GM19240 (cell line): ENCODE measurements at regions not wholly inside any gene's neighbourhood (a gene's known extent, or its start where the extent isn't known, plus 50 kb on each side); places are given as distances from the start of the nearest gene placed in this dataset.
"Not testable (repeated sequence)": the region's sequence is repeated elsewhere in the genome, so short reads cannot be mapped to it uniquely, and the experiment has no call there.

Source experiments
- DNase-seq: peaks from one replicate; pipeline ENCODE4 v3.0.0; 2011; ENCODE audit warnings: low spot score; ENCODE audit not compliant: insufficient read length

- DNase-seq, result not testable (repeated sequence)
Measured at GRCh38 chr2:142284336-142284735, 153.5 kb upstream of the LRP1B start.

- no peak for DNase-seq
Measured at GRCh38 chr2:142280831-142281230, 150.0 kb upstream of the LRP1B start.

GRCh38 chr2:142270990-142271389 lies 140.2 kb upstream of the LRP1B start:
- no peak for DNase-seq

- no peak for DNase-seq
Measured at GRCh38 chr2:142270291-142270690, 139.5 kb upstream of the LRP1B start.

- DNase-seq, result no peak
Measured at GRCh38 chr2:142259356-142259755, 128.5 kb upstream of the LRP1B start.

- no peak for DNase-seq
Measured at GRCh38 chr2:142254031-142254430, 123.2 kb upstream of the LRP1B start.

GRCh38 chr2:142241016-142241415 lies 110.2 kb upstream of the LRP1B start:
- no peak for DNase-seq

- DNase-seq, result no peak
Measured at GRCh38 chr2:142236181-142236580, 105.4 kb upstream of the LRP1B start.

GRCh38 chr2:142234741-142235140 lies 103.9 kb upstream of the LRP1B start:
- DNase-seq, result no peak

GRCh38 chr2:142223309-142223708 lies 92.5 kb upstream of the LRP1B start:
- DNase-seq, result no peak

GRCh38 chr2:142222715-142223114 lies 91.9 kb upstream of the LRP1B start:
- DNase-seq, result no peak

GRCh38 chr2:142220901-142221300 lies 90.1 kb upstream of the LRP1B start:
- DNase-seq, result no peak

- DNase-seq, result no peak
Measured at GRCh38 chr2:142220239-142220638, 89.4 kb upstream of the LRP1B start.

- no peak for DNase-seq
Measured at GRCh38 chr2:142218471-142218870, 87.7 kb upstream of the LRP1B start.

- DNase-seq, result no peak
Measured at GRCh38 chr2:142217804-142218203, 87.0 kb upstream of the LRP1B start.

GRCh38 chr2:142200062-142200461 lies 69.2 kb upstream of the LRP1B start:
- no peak for DNase-seq

GRCh38 chr2:142199073-142199472 lies 68.3 kb upstream of the LRP1B start:
- DNase-seq, result no peak

GRCh38 chr2:142190805-142191204 lies 60.0 kb upstream of the LRP1B start:
- DNase-seq, result no peak

- DNase-seq, result no peak
Measured at GRCh38 chr2:142189501-142189900, 58.7 kb upstream of the LRP1B start.

GRCh38 chr2:142188562-142188961 lies 57.7 kb upstream of the LRP1B start:
- DNase-seq, result no peak

GRCh38 chr2:142180820-142181533 lies 50.2 kb upstream of the LRP1B start:
- DNase-seq, result no peak
